Esophagus squamous epithelium (tissue), 5 donors: ENCODE measurements at regions not wholly inside any gene's neighbourhood (a gene's known extent, or its start where the extent isn't known, plus 50 kb on each side); places are given as distances from the start of the nearest gene placed in this dataset.

Source experiments
- DNase-seq: peaks from one replicate; lab custom pipeline; 2025; lab: John Stamatoyannopoulos, UW
- H3K27ac ChIP-seq, 4 donors: fragments of 200-600 bp; sonication (generic); one replicate each; pipeline ENCODE4 v1.5.1; 2016 to 2019; ENCODE audit warnings: mild to moderate bottlenecking in 1 of 4
- H3K27me3 ChIP-seq, 4 donors: fragments of 200-600 bp; sonication (generic); 1 replicate in 3 of 4; 2 replicates in 1 of 4; pipeline versions ENCODE4 v1.5.1 to v1.6.0; 2017 to 2021; ENCODE audit warnings: antibody characterized with exemption in 1 of 4
- H3K36me3 ChIP-seq, 3 donors: fragments of 200-600 bp; sonication (generic); one replicate each; pipeline ENCODE4 v1.5.1; 2016 to 2019
- H3K4me1 ChIP-seq, 3 donors: fragments of 200-600 bp; sonication (generic); one replicate each; pipeline ENCODE4 v1.5.1; 2017 to 2019
- H3K4me3 ChIP-seq, 4 donors: fragments of 200-600 bp; sonication (generic); 1 replicate in 3 of 4; 2 replicates in 1 of 4; pipeline ENCODE4 v1.5.1; 2016 to 2019; ENCODE audit warnings: mild to moderate bottlenecking in 2 of 4, moderate library complexity in 1 of 4
- H3K9me3 ChIP-seq, 3 donors: fragments of 200-600 bp; sonication (generic); one replicate each; pipeline ENCODE4 v1.5.1; 2016 to 2019
- CTCF ChIP-seq, 6 experiments: fragments of 450-650 bp in 4 of 6; fragments of 200-600 bp in 2 of 6; sonication (generic) in 2 of 6; IDR thresholded peaks; one replicate each; pipeline ENCODE4 v1.5.1; 2016 to 2019; ENCODE audit warnings: antibody characterized with exemption in 6 of 6, mild to moderate bottlenecking in 4 of 6, moderate library complexity in 4 of 6
- POLR2A ChIP-seq, 4 donors: fragments of 450-650 bp; IDR thresholded peaks; one replicate each; pipeline ENCODE4 v1.6.1; 2017; ENCODE audit warnings: antibody characterized with exemption in 4 of 4, mild to moderate bottlenecking in 4 of 4, moderate library complexity in 3 of 4
- WGBS, 2 donors: methylation state at CpG; one replicate each; pipeline ENCODE4 v1.1.5; 2018; 5-methylcytosine and 5-hydroxymethylcytosine counted together
- intact Hi-C: fragments of 100-400 bp; cut with DNase I; formaldehyde crosslinking; loops from one replicate; pipeline ENCODE4 v1.15.0; 2022
- donor health status: DM: yes; HTN: yes; CAD: no.

GRCh38 chr6:18676548-18676947 lies 289.4 kb downstream of the RNF144B start:
- Histone ChIP-seq H3K27me3 (no peaks in the 10 kb centered on the region), H3K27ac (no peak overlapping the region), H3K4me1 (no peaks in the 10 kb centered on the region), H3K36me3 (no peaks in the 10 kb centered on the region), H3K9me3 (no peaks in the 10 kb centered on the region), H3K4me3 (no peak overlapping the region)
- WGBS, 2 donors = 90 to 91% methylated on average over 6 to 7 of the region's 7 CpGs
- DNase-seq = no peak
- intact Hi-C loops = no loop called here
- no peak for TF ChIP-seq CTCF (IDR thresholded peaks at IDR 0.05)
- no peak for TF ChIP-seq POLR2A (IDR thresholded peaks at IDR 0.05)

GRCh38 chr6:18680842-18681241 lies 293.7 kb downstream of the RNF144B start:
- Histone ChIP-seq H3K9me3 (no peaks in the 10 kb centered on the region), H3K4me3 (no peak overlapping the region), H3K36me3 (no peaks in the 10 kb centered on the region), H3K27ac (no peak overlapping the region), H3K27me3 (no peaks in the 10 kb centered on the region), H3K4me1 (no peaks in the 10 kb centered on the region)
- DNase-seq = no peak
- intact Hi-C loops = no loop called here
- TF ChIP-seq POLR2A (IDR thresholded peaks at IDR 0.05) = no peak
- TF ChIP-seq CTCF (IDR thresholded peaks at IDR 0.05) = peak in 1 of 6 experiments; percentile 38

- H3K4me1 ChIP-seq = no peaks in the 10 kb centered on the region
- H3K27me3 ChIP-seq = no peaks in the 10 kb centered on the region
- no peaks in the 10 kb centered on the region for H3K36me3 ChIP-seq
- TF ChIP-seq CTCF (IDR thresholded peaks at IDR 0.05) (no peak), POLR2A (IDR thresholded peaks at IDR 0.05) (no peak)
- 57 to 75% methylated on average over 5 of the region's 5 CpGs for WGBS, 2 donors
- H3K9me3 ChIP-seq = no peaks in the 10 kb centered on the region
- no peak overlapping the region for H3K27ac ChIP-seq
- DNase-seq = no peak
- no peak overlapping the region for H3K4me3 ChIP-seq
- intact Hi-C loops = no loop called here
Observed at GRCh38 chr6:18681832-18682503, 294.8 kb downstream of the RNF144B start.

- WGBS, 2 donors = 42 to 44% methylated on average over 3 of the region's 3 CpGs
- H3K4me1 ChIP-seq = no peaks in the 10 kb centered on the region
- H3K4me3 ChIP-seq = no peak overlapping the region
- no peaks in the 10 kb centered on the region for H3K36me3 ChIP-seq
- no peaks in the 10 kb centered on the region for H3K9me3 ChIP-seq
- no peak overlapping the region for H3K27ac ChIP-seq
- intact Hi-C loops = no loop called here
- TF ChIP-seq POLR2A (IDR thresholded peaks at IDR 0.05) (no peak), CTCF (IDR thresholded peaks at IDR 0.05) (no peak)
- DNase-seq = no peak
- H3K27me3 ChIP-seq = no peaks in the 10 kb centered on the region
Observed at GRCh38 chr6:18684343-18684742, 297.2 kb downstream of the RNF144B start.

GRCh38 chr6:18692929-18693685 lies 306.0 kb downstream of the RNF144B start:
- Histone ChIP-seq H3K36me3 (no peaks in the 10 kb centered on the region), H3K4me3 (no peak overlapping the region), H3K4me1 (no peaks in the 10 kb centered on the region), H3K27me3 (no peaks in the 10 kb centered on the region), H3K9me3 (no peaks in the 10 kb centered on the region), H3K27ac (no peak overlapping the region)
- intact Hi-C loops = no loop called here
- WGBS, 2 donors = 68 to 77% methylated on average over 7 of the region's 7 CpGs
- TF ChIP-seq POLR2A (IDR thresholded peaks at IDR 0.05) (no peak), CTCF (IDR thresholded peaks at IDR 0.05) (no peak)
- DNase-seq = no peak
